ENCODE measurements at regions not wholly inside any gene's neighbourhood (a gene's known extent, or its start where the extent isn't known, plus 50 kb on each side); places are given as distances from the start of the nearest gene placed in this dataset.

DNA sequence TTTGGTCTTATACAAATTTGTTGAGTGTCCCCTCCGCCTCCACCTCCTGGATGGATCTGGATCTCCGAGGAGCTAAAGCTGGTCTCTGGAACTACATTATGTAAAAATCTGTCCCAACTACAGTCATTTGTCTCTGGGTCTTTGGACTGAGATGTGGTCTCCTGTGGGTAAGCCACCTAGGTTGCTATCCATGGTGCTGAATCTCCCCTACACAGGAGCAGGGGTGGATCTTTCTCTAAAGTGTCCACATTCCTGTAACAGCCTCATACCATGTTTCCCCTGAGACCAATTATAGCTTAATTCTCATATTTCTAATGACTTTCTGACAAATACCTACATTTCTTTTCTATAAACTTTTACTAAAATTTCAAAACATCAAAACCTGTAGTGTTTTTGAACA lies 625.8 kb downstream of the TAFA4 start:
- peak; percentile 3 for DNase-seq (ENCODE audit: low read depth)

DNA sequence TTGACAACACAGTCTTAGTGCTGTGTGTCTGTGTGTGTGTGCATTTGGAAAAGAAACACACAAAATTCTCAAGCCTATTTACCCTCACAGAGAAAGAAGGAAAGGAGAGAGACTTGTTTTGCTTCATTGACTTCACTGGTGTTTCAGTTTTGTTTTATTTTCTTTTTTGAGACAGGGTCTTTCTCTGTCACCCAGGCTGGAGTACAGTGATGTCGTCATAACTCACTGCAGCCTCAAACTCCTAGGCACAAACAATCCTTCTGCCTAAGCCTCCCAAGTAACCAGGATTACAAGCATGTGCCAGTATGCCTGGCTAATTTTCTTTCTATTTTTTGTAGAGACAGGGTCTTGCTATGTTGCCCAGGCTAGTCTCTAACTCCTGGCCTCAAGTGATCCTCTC lies 636.9 kb downstream of the TAFA4 start:
- DNase-seq (ENCODE audit: low read depth) = no peak

DNA sequence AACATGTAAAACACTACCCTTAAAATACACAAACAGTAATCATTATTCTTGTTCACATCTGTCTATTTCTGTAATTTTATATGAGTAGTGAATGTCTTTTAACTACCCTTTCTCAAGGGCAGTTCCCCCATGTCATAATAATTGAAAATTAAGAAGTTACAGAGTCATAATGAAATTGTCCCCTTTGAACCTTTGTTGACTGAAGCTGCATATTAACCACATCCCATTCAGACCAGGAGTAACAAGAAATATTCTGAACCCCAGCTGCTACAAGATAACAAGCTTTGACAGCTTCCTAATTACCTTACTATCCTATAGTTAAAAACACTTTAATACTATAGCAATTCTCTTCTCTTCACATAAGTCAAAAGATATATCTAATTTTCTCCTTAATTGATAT lies 635.9 kb upstream of the SUCLG2 start:
- no peak for DNase-seq (ENCODE audit: low read depth)

DNA sequence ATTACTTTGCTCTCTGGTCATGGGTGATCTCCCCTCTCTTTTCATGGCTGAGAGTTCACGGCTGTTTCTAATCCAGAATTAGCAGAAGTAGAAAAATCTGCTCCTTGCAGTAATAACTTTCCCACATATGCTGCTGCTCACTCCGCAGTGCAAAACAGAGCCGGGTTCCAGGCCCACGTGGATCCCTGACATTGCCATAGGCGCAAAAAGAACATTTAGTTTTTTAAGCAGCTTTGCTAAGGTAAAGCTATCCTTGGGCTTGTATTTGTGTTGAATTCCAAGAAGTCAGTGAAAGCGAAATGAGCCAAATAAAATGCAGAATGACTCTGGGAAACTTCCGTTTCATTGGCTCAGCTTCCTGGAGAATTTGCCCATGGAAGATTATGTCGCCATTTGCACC lies 633.7 kb upstream of the SUCLG2 start:
- DNase-seq (ENCODE audit: low read depth) = no peak

DNA sequence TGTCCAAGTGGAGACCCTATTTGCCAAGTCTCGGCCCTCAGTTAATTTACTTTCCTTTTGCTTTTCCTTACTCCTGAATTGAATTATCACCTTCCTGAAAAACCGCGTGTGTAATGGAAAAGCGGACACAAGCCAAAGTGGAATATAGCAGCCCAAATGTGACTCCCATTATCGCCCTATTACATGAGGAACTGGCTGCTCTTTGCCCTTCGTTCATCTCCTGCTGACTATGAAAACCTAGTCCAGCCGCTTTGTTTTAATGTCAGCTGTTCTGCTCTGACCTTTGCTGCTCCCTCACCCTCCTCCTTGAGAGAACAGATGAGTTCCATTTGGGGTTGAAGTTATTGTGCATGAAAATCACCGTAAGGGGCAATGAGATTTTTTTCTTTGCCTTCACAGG lies 632.7 kb upstream of the SUCLG2 start:
- no peak for DNase-seq (ENCODE audit: low read depth)

DNA sequence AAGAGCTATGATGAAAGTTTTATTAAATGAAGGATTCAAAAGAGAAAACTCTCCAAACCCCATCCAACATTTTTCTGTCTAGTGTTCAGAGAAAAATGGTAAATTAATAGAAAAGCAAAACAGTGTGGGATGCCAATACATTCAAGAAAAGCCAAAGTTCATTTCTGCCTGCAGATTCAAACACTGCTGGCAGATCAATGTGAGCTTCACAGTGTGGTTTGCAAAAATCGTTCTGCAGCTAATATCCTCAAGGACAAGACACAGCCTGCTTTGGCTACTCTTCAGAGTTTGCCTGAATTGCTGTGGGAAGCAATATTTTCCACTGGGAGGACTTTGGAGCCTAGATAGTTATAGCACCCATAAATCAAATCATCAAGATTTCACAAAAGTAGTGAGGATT lies 619.9 kb upstream of the SUCLG2 start:
- no peak for DNase-seq (ENCODE audit: low read depth)

DNA sequence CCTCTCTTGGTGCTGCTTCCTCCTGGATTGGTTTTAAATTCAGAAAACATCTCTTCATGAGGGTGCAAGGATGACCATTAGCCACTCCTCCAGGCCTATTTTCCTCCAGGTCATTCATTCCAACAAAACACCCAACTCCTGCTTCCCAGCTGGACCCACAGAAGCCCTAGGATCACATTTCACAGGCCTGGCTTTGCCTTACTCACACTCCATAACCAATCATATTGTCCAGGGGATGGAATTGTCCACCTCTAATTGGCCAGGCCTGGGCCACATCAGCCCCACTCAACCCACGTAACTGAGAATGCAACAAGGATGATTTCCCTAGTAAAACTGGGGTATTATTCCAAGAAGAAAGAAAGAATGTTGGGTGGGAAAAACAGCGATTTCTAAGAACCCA lies 616.7 kb upstream of the SUCLG2 start:
- no peak for DNase-seq (ENCODE audit: low read depth)

DNA sequence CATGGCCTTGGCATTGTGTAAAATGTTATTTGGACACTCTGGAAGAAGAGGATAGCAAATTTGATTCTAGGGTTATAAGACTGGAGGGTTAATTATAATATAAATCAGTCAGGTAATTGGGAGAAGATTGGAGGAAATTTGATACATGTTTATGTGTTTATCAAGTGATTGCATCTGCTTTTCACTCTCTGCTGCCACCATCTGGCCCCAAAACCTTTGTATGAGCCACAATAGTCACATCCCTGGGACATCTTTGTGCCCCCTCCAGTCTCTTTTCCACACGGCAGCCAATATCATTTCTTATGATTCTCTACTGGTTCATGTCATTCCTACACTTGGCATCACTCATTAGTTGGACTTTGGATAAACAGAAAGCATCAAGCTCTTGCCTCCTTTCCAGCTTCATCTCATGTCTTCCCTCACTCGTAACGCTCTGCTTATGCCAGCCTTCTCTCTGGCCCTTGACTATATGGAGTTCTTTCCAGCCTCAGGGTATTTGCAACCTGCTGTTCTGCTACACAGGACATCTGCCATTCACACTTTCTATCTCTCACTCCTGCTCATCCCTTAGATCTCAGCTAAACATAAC lies 602.3 kb upstream of the SUCLG2 start:
- no peak for DNase-seq (ENCODE audit: low read depth)

DNA sequence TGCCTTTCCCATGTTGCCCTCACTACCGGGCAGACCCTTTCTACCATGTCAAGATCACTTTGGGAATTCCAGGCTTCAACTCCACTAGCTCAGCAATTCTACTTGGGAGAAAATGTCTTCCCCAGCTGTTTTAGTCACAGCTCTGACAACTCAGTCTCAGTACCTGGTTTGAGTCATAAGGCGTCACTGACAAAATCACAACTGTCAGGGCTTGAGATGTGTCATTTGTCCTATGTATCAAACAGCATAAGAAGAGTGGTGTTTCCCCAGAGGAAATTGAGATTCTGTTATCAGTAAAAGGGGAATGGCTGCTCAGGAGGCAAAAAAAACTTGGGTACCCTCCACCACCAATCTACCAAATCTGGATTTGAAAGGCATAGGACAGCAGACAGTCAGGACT lies 594.9 kb upstream of the SUCLG2 start:
- DNase-seq (ENCODE audit: low read depth) = no peak

DNA sequence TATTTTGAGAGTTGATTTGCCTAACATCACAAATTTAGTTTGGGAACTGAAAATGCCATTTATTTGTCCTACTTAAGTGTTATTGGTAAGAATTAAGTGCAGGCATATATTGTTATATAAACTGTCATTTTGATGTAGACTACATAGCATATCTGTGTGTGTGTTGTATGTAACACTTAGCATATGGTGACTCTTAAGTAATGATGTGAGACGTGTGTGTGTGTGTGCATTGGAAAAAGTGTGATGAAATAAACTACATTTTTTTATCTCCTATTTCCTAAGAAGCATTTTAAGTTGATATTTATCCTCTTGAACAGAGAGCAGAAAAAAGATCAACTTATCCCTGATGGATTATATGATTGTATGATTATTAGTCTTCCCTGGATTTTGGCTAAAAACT lies 588.2 kb upstream of the SUCLG2 start:
- DNase-seq (ENCODE audit: low read depth) = no peak

DNA sequence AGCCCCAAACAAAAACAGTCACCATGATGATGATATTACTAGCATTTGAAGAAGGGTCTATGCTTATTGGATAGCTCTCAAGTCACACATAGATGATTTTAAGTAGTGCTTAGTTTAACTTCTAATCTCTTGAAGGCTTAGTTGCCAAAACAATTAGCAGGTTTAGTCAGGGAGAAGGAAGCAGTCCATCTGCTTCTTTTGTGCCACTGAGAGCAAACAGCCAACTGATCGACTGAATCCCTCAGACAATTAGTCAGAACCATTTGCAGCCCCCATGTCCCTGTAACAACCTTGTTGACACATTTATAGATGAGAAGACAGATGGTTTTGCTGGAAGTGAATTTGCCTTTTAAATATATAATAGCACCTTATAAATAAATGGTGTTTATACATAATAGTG lies 585.1 kb upstream of the SUCLG2 start:
- no peak for DNase-seq (ENCODE audit: low read depth)

DNA sequence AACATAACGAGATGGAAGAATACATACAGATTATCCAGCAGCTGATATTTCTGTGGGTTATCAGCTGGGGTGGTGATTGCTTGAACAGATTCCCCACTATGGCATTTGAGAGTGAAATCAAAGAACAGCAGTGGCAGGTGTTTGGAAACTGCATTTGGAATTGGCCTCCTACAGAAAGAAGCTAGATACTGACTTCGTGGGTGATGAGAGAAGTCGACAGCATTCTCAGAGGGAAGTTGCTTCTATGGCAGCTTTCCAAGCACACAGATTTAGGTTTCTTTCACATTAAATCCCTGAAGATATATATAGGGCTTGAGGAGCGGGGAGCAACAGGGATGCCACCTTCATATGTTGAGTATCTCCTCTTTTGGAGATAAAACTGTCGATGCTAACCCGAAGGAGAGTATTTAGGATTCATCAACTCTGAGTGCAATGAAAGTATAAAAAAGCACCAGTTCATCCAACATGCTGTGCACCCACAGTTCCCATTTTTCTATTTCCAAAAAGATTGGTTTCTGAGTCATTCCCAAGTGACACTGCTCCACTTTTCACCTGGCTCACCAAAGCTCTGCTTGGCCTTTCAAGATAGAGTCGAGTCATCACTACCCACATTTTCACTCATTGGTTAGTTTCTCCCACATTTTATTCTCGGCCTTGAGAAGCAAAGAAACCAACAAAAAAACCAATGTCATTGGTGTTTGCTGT lies 579.8 kb upstream of the SUCLG2 start:
- no peak for DNase-seq (ENCODE audit: low read depth)

DNA sequence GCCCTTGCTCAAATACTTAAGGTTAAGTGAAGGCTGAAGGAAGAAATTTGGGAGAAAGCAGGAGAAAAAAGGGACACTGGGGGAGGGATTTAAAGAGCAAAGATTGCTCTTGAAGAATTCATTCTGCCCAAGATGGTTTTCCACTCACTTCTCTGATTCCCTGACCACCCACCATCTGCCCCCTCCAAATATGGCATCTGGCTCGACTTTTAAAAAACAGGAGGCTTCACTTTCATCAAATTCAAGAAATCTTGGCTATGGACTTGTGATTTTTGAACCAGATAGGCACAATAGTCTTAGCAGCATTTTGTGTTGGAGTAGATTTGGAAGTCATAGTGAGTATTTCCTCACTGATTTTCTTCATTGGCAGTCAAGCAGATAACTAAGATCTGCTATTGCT lies 574.4 kb upstream of the SUCLG2 start:
- no peak for DNase-seq (ENCODE audit: low read depth)

DNA sequence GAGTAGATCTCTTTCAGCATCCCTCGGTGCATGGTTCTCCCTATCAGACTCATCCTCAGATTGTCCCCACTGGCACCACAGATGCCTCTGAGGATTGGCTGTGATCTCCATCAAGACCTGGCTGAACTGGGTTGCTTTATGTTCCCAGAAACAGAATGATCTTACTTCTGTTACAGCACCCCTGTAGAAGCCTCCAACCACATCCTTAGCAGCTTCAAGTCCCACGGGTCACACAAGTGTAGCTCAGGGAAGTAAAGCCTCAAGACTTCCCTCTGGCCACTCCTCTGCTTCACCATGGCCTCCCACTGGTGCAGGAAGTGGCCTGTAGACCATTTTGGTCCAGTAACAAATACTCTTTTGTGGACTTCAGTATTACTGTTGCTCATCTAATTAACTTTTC lies 566.4 kb upstream of the SUCLG2 start:
- no peak for DNase-seq (ENCODE audit: low read depth)

DNA sequence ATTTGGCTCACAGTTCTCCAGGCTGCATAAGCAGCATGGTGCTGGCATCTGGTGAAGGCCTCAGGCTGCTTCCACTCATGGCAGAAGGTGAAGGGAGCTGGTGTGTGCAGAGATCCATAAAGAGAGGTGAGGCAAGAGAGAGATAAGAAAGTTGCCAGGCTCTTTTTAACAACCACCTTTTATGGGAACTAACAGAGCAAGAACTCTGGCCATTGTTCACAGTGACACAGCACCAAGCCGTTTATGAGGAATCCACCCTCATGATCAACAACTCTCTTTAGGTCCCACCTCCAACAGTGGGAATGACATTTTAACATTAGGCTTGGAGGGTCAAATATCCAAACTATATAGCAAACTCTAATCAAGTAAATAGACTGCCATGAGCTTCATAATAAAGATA lies 557.2 kb upstream of the SUCLG2 start:
- DNase-seq (ENCODE audit: low read depth) = no peak

DNA sequence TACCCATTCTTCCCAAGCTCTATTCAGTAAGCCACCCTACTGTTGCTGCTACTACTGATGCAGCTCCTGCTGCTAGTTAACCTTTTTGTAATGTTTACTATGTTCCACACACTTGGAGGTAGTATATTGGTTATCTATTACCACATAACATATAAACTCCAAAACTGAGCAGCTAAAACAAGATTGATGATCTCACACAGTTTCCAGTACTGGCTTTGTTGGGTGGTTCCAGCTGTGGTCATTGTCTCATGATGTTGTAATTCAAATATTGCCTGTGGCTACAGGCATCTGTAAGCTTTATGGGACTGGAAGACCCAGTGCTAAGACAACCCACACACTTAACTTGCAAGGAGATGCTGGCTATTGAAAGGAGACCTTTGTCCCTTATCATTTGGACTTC lies 556.2 kb upstream of the SUCLG2 start:
- no peak for DNase-seq (ENCODE audit: low read depth)

DNA sequence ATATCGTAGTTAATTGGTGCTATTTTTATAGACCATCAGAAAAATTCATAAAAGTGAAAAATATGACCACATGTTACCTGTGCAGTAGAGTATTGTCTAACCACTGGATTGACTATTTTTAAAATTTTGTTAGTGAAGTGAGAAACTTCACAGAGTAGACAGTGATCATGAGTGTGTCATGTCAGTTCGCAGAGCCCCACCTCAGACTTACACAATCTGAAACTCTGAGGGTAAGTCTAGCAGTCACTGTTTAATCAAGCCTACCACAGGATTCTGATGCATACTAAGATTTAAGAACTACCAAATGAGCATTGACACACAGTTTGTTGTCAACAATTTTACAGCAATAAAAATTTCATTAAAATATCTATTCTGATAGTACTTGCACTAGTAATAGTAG lies 552.9 kb upstream of the SUCLG2 start:
- DNase-seq (ENCODE audit: low read depth) = no peak

DNA sequence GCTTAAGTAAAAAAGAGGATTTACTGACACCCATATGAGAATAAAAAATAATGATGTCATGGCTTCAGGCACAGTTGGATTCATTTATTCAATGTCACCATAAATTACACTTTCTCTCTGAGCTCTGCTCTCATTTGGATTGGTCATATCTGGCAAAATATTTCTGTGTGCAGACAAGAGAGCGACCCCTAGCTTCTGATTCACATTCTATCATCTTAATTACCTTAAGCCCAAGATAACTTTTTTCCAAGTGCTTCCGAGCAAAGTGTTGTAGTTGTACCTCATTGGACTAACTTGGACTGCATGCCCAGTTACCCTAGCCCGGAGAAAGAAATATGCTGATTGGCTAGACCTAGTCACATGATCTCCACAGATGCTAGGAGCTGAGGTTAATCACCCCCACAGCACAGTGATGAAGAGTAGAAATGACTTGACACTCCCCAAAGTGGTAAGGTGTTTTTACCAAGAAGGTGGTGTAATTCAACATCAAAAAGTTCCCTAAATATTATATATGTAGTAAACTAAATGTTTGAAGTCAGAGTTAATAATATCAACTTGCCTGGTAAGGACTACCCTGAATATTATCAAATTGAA lies 552.2 kb upstream of the SUCLG2 start:
- DNase-seq (ENCODE audit: low read depth) = no peak

DNA sequence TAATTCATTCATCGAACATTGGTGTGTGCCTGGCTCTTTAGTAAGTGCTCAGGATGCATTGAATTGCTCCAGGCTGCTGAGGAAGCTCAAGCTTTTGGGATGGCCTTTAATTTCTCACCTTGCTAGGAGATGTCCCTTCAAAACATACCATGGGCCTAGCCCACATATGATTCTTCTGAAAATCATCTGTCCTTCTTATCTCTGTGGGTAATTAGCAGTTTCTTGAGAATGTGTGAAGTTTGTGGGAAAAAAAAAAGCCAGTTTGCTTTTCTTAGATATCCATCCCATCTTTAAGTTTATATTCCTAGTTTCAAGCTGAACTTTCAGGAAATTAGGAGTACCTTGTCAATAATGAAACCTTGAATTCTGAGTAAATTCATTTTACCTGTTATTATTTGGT lies 532.3 kb upstream of the SUCLG2 start:
- no peak for DNase-seq (ENCODE audit: low read depth)

DNA sequence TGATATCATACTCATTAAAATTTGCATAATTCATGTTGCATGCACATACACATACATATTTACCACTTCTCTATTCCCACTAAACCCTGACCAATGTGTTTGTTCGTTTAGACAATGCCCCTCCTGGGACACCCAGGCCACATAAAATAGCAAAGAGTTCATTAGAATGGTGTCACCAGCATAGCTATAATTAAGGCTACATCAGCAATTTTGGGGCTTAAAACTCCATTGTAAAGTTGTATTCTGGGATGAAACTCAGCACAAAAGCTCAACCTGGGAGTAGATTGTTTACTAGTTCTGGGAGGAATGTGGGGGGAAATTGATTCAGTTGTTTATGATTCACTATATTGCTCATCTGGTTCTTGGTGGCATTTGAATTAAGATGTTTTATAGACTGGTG lies 522.2 kb upstream of the SUCLG2 start:
- DNase-seq (ENCODE audit: low read depth) = no peak

DNA sequence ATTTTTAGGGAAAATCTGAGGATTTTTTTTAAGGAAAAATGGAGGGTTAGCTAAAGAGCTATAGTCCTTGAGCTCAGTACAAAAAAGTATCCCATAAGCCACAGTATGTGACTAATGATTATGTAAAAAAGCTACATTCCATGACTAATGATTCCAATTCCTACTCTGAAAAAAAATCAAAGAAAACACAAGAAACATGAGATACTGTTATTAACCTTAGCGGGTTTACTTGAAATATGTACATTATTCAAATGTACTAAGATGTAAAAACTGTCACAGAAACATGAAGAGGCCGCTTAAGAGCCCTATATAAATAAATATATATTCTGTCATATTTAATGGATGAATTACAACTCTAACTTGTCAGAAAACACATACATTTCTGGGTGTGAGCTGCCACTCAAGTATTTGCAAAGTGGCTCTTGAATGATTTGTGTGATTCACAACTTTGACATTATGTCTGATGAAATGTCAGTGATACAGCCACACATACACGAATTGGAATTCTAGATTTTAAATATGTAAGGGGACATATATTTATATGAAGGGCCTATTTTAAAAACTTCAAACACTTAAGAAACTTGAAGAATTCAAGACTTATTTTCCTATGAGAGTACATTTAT lies 518.7 kb upstream of the SUCLG2 start:
- DNase-seq (ENCODE audit: low read depth) = peak; percentile 4

DNA sequence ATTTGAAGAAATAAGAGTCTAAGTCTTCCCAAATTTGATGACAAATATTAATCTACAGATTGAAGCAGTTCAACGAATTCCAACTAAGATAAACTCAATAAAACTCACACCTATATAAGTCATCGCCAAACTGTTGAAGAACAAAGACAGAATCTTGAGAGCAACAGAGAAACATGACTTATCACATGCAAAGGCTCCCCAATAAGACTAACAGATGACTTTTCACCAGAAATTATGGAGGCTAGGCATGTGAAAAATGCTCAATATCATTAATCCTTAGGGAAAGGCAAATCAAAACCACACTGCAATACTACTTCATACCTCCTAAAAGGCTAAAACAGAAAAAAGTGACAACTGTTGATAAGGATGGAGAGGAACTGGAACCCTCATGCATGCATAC lies 517.6 kb upstream of the SUCLG2 start:
- no peak for DNase-seq (ENCODE audit: low read depth)

DNA sequence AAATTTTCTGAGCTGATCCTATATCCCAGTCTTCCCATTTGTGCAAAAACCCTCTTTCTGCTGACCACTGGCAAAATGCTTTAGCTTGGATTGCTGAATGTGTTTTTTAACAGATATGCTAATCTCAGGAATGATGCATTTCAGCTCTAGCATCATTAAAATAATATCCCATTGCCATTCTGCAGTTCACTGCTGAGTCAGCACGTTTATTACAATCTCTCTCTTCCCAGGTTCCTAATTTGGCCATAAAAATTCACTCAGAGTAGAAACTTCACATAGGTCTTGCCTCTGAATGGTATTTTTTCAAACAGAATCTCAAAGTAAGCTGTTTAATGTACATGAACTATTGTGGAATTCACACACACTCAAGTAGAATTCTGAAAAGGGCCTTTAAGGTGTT lies 509.6 kb upstream of the SUCLG2 start:
- no peak for DNase-seq (ENCODE audit: low read depth)

DNA sequence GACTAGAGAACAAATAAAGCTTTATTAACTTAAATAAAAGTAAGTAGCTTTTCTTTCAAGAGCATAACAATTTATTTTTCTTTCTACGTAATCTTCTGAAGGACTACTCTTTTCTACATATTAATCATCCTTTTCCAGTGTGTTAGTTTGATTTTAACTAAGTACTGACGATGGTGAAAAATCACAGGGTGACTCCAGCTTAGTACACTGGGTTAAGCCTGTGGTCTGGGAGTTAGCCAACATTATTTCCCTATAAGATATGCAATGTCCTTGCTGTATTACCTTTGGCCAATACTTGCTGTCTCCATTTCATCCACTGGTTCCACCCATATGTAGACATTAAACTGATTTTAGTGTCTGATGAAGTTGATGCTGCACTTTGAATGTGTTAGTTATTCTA lies 508.6 kb upstream of the SUCLG2 start:
- no peak for DNase-seq (ENCODE audit: low read depth)
